ENCODE measurements at regions not wholly inside any gene's neighbourhood (a gene's known extent, or its start where the extent isn't known, plus 50 kb on each side); places are given as distances from the start of the nearest gene placed in this dataset.

DNA sequence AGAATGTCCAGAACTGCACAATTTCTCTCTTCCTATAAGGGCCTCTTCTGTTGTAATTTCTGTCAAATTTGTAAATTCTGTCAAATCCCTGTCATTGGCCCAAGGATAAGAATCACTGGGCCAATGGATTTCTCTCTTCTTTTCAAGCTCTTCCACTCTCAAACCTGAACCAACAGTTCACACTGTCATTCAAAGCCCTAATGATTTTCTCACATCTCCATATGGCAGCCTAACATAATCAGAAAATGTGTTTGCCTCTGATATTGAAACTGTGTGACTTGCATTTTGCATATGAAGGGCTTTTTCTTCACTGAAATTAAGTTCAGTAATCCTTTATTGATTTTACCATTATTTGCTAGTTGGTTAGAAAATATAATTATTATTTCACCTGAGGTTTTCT, 1349.1 kb downstream of the FSTL5 start:
- Mint-ChIP-seq H3K27ac (ENCODE audit: unreplicated experiment) (no peak overlapping the region), H3K27me3 (ENCODE audit: insufficient read depth, unreplicated experiment) (no peaks in the 10 kb centered on the region), H3K9me3 (ENCODE audit: unreplicated experiment) (no peaks in the 10 kb centered on the region), H3K4me3 (ENCODE audit: unreplicated experiment) (no peak overlapping the region), H3K4me1 (ENCODE audit: low read depth, unreplicated experiment) (no peaks in the 10 kb centered on the region), H3K36me3 (ENCODE audit: insufficient read depth, unreplicated experiment) (no peaks in the 10 kb centered on the region)
- no peaks in the 10 kb centered on the region for H3K27me3 ChIP-seq (replicated peaks; ENCODE audit: control insufficient read depth, insufficient read depth, low read length)
- no peaks in the 10 kb centered on the region for H3K36me3 ChIP-seq (ENCODE audit: control insufficient read depth, insufficient read depth, low read length)
- CTCF ChIA-PET: no interaction called here
- POLR2A ChIA-PET: no interaction called here
- TF ChIP-seq, protein P1, sequence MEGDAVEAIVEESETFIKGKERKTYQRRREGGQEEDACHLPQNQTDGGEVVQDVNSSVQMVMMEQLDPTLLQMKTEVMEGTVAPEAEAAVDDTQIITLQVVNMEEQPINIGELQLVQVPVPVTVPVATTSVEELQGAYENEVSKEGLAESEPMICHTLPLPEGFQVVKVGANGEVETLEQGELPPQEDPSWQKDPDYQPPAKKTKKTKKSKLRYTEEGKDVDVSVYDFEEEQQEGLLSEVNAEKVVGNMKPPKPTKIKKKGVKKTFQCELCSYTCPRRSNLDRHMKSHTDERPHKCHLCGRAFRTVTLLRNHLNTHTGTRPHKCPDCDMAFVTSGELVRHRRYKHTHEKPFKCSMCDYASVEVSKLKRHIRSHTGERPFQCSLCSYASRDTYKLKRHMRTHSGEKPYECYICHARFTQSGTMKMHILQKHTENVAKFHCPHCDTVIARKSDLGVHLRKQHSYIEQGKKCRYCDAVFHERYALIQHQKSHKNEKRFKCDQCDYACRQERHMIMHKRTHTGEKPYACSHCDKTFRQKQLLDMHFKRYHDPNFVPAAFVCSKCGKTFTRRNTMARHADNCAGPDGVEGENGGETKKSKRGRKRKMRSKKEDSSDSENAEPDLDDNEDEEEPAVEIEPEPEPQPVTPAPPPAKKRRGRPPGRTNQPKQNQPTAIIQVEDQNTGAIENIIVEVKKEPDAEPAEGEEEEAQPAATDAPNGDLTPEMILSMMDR (IDR thresholded peaks at IDR 0.05; ENCODE audit: insufficient read depth in 1 of 2, low read depth in 1 of 2, low read length in 1 of 2, severe bottlenecking in 1 of 2, unreplicated experiment in 1 of 2): no peak
- no peak for DNase-seq
- intact Hi-C loops (cut with micrococcal nuclease; ENCODE audit: unreplicated experiment): loop anchor here (5.0 kb wide), 1 partner anchor 262 kb away; no protein-coding TSS in a partner anchor
- H3K9me3 ChIP-seq: no peaks in the 10 kb centered on the region
- BruUV-seq (replicated peaks): no TSS peak
- no peaks in the 10 kb centered on the region for H3K4me1 ChIP-seq
- no peak overlapping the region for H3K4me3 ChIP-seq (ENCODE audit: low read depth, low read length)

DNA sequence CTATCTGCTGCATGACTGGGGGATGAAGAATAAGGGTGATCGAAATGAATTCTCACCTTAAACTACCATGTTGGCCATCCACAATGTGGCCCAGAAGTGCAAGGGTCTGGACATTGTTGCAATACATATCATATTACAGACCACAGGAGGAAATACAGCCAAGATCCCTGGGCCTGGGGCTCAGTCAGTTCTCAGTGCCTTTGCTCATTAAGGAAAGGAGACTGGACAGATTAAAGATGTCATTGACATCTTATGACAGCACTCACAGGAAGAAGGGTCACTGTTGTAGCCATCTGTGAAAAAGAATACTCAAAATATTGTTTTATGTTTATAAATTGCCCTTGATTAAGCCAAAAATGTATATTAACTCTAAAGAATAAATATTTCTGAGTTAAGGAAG, 1345.2 kb downstream of the FSTL5 start:
- Mint-ChIP-seq H3K36me3 (ENCODE audit: insufficient read depth, unreplicated experiment) (no peaks in the 10 kb centered on the region), H3K4me1 (ENCODE audit: low read depth, unreplicated experiment) (no peaks in the 10 kb centered on the region), H3K27ac (ENCODE audit: unreplicated experiment) (no peak overlapping the region), H3K27me3 (ENCODE audit: insufficient read depth, unreplicated experiment) (no peaks in the 10 kb centered on the region), H3K9me3 (ENCODE audit: unreplicated experiment) (no peaks in the 10 kb centered on the region), H3K4me3 (ENCODE audit: unreplicated experiment) (no peak overlapping the region)
- TF ChIP-seq, protein P1 (IDR thresholded peaks at IDR 0.05; ENCODE audit: insufficient read depth in 1 of 2, low read depth in 1 of 2, low read length in 1 of 2, severe bottlenecking in 1 of 2, unreplicated experiment in 1 of 2): no peak
- no peak for DNase-seq
- Histone ChIP-seq H3K4me1 (no peaks in the 10 kb centered on the region), H3K9me3 (no peaks in the 10 kb centered on the region), H3K4me3 (ENCODE audit: low read depth, low read length) (no peak overlapping the region), H3K36me3 (ENCODE audit: control insufficient read depth, insufficient read depth, low read length) (no peaks in the 10 kb centered on the region), H3K27me3 (replicated peaks; ENCODE audit: control insufficient read depth, insufficient read depth, low read length) (no peaks in the 10 kb centered on the region)
- BruUV-seq (replicated peaks): no TSS peak
- POLR2A ChIA-PET: no interaction called here
- intact Hi-C loops (cut with micrococcal nuclease; ENCODE audit: unreplicated experiment): no loop called here
- CTCF ChIA-PET: no interaction called here

DNA sequence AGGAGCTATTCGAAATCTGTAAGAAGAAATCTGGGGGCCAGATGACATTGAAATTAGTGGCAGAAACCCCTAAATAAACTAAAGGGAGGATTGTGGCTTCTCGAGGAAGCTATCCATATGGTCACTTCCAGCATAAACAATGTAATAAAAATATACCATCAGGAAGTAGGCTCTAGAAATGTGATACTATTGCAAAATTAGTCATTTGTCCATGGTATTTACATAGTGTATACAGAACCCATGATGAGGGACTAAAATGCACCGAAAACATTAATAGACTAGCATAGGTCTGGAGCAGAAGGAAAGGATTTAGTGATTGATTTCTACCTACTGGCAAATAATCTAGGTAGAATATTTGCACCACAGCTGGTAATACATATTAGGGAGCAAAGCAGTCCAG, 1344.0 kb downstream of the FSTL5 start:
- no peaks in the 10 kb centered on the region for H3K9me3 Mint-ChIP-seq (ENCODE audit: unreplicated experiment)
- CTCF ChIA-PET: no interaction called here
- no peaks in the 10 kb centered on the region for H3K36me3 Mint-ChIP-seq (ENCODE audit: insufficient read depth, unreplicated experiment)
- TF ChIP-seq, protein P1 (IDR thresholded peaks at IDR 0.05; ENCODE audit: insufficient read depth in 1 of 2, low read depth in 1 of 2, low read length in 1 of 2, severe bottlenecking in 1 of 2, unreplicated experiment in 1 of 2): no peak
- no peaks in the 10 kb centered on the region for H3K4me1 Mint-ChIP-seq (ENCODE audit: low read depth, unreplicated experiment)
- no peaks in the 10 kb centered on the region for H3K27me3 Mint-ChIP-seq (ENCODE audit: insufficient read depth, unreplicated experiment)
- POLR2A ChIA-PET: no interaction called here
- no peak overlapping the region for H3K4me3 Mint-ChIP-seq (ENCODE audit: unreplicated experiment)
- H3K4me3 ChIP-seq (ENCODE audit: low read depth, low read length): no peak overlapping the region
- H3K27ac Mint-ChIP-seq (ENCODE audit: unreplicated experiment): no peak overlapping the region
- no peaks in the 10 kb centered on the region for H3K9me3 ChIP-seq
- H3K27me3 ChIP-seq (replicated peaks; ENCODE audit: control insufficient read depth, insufficient read depth, low read length): no peaks in the 10 kb centered on the region
- H3K4me1 ChIP-seq: no peaks in the 10 kb centered on the region
- no peak for DNase-seq
- BruUV-seq (replicated peaks): no TSS peak
- H3K36me3 ChIP-seq (ENCODE audit: control insufficient read depth, insufficient read depth, low read length): no peaks in the 10 kb centered on the region
- intact Hi-C loops (cut with micrococcal nuclease; ENCODE audit: unreplicated experiment): no loop called here

Data from Caco-2 (cell line).